PC-3 (cell line): ENCODE measurements at regions not wholly inside any gene's neighbourhood (a gene's known extent, or its start where the extent isn't known, plus 50 kb on each side); places are given as distances from the start of the nearest gene placed in this dataset.

ENCODE experiments used
- CTCF ChIP-seq: fragments of 300-600 bp; sonication (generic); conservative IDR thresholded peaks from 2 replicates; pipeline ENCODE4 v1.5.1; 2017; ENCODE audit warnings: antibody characterized with exemption, low read depth, mild to moderate bottlenecking, low read length
- EZH2 ChIP-seq: fragments of 300-600 bp; sonication (generic); IDR thresholded peaks from one replicate; pipeline ENCODE4 v1.6.1; 2017; ENCODE audit warnings: antibody characterized with exemption, mild to moderate bottlenecking, low read length; ENCODE audit not compliant: unreplicated experiment
- EZH2phosphoT487 ChIP-seq: fragments of 300-600 bp; sonication (generic); IDR thresholded peaks from 2 replicates; pipeline ENCODE4 v1.6.1; 2018; ENCODE audit warnings: mild to moderate bottlenecking, antibody characterized with exemption, low read length, borderline replicate concordance

- TF ChIP-seq CTCF = no peak
- no peak for TF ChIP-seq EZH2phosphoT487
- no peak for TF ChIP-seq EZH2
Measured at GRCh38 chr14:95402578-95402977, 82.9 kb upstream of the CLMN start.
